ENCODE measurements at regions not wholly inside any gene's neighbourhood (a gene's known extent, or its start where the extent isn't known, plus 50 kb on each side); places are given as distances from the start of the nearest gene placed in this dataset.

GRCh38 chr7:156442516-156442915 lies 198.1 kb upstream of the RNF32 start:
- ATAC-seq (no peak), DNase-seq (ENCODE audit: low spot score) (no peak), FAIRE-seq (no peak)
- H3K4me3 ChIP-seq (replicated peaks in 1 of 3; ENCODE audit: insufficient read depth in 1 of 3, low read depth in 2 of 3, low read length in 3 of 3), result no peak overlapping the region
- H4K20me1 ChIP-seq (ENCODE audit: insufficient read depth, low read length), result no peaks in the 10 kb centered on the region
- H3K9me3 ChIP-seq (ENCODE audit: low read length), result no peaks in the 10 kb centered on the region
- no peak overlapping the region for H3K4me2 ChIP-seq (ENCODE audit: low read depth, low read length)
- no peak overlapping the region for H2AFZ ChIP-seq (ENCODE audit: low read length)
- BruUV-seq (replicated peaks), result no TSS peak
- no peak overlapping the region for H3K27ac ChIP-seq (ENCODE audit: extremely low read length, insufficient read depth, low read length)
- intact Hi-C loops (cut with micrococcal nuclease; ENCODE audit: unreplicated experiment) (no loop called here), in situ Hi-C loops (cut with HindIII; ENCODE audit: extremely low pct_ligation_motif_present, low pct_unique_long_range_greater_than_20kb) (no loop called here)
- no peaks in the 10 kb centered on the region; the same call in 1 of the 2 replicates for H3K4me1 ChIP-seq (ENCODE audit: insufficient read depth, low read length)
- peaks cover 6 to 61% of the 10 kb centered on the region in 2 experiments; a peak in 4 of 5 replicates for H3K27me3 ChIP-seq (ENCODE audit: control insufficient read depth in 1 of 2, insufficient read depth in 2 of 2, low read length in 2 of 2)
- H3K36me3 ChIP-seq (replicated peaks in 1 of 2; ENCODE audit: control insufficient read depth in 1 of 2, insufficient read depth in 2 of 2, low read length in 2 of 2), result no peaks in the 10 kb centered on the region
- 37% methylated on average over 10 of the region's 10 CpGs for WGBS (ENCODE audit: low lambda C conversion rate)
- ChIA-PET CTCF (ENCODE audit: low intra/inter-chr PET ratio, low total read pairs) (no interaction called here), POLR2A (no interaction called here)
- no peak overlapping the region for H3K9ac ChIP-seq (ENCODE audit: insufficient read depth, low read depth, low read length)
- no peaks in the 10 kb centered on the region for H3K79me2 ChIP-seq (ENCODE audit: insufficient read depth, low read length)
- TF ChIP-seq ZBED4 (CRISPR knock-in tag; IDR thresholded peaks at IDR 0.05; ENCODE audit: borderline replicate concordance) (no peak), ZNF253 (CRISPR knock-in tag; IDR thresholded peaks at IDR 0.05; ENCODE audit: borderline replicate concordance) (no peak), HNF1A (IDR thresholded peaks at IDR 0.05; ENCODE audit: low read depth) (no peak), HNF1A (CRISPR knock-in tag; IDR thresholded peaks at IDR 0.05; ENCODE audit: borderline replicate concordance) (no peak), ARID2 (CRISPR knock-in tag; IDR thresholded peaks at IDR 0.05; ENCODE audit: borderline replicate concordance) (no peak), FIP1L1 (IDR thresholded peaks at IDR 0.05; ENCODE audit: borderline replicate concordance, insufficient read depth, low read depth, low read length) (no peak), DMTF1 (CRISPR knock-in tag; IDR thresholded peaks at IDR 0.05) (no peak), ZNF768 (CRISPR knock-in tag; IDR thresholded peaks at IDR 0.05) (no peak), MTF1 (CRISPR knock-in tag; IDR thresholded peaks at IDR 0.05) (no peak), EHMT2 (IDR thresholded peaks at IDR 0.05; ENCODE audit: borderline replicate concordance, low read depth, low read length) (no peak), POLR2AphosphoS5 (IDR thresholded peaks at IDR 0.05; ENCODE audit: low read depth, low read length) (no peak), MTF2 (CRISPR knock-in tag; IDR thresholded peaks at IDR 0.05; ENCODE audit: borderline replicate concordance) (no peak), ZNF589 (CRISPR knock-in tag; conservative IDR thresholded peaks at IDR 0.05) (no peak), CEBPG (CRISPR knock-in tag; IDR thresholded peaks at IDR 0.05) (no peak), CREB3 (CRISPR knock-in tag; IDR thresholded peaks at IDR 0.05) (no peak)

Measured in HepG2 (cell line).